Activated CD8-positive, alpha-beta memory T cell treated with anti-CD3 and anti-CD28 coated beads for 36 hours (primary cell): ENCODE measurements at regions not wholly inside any gene's neighbourhood (a gene's known extent, or its start where the extent isn't known, plus 50 kb on each side); places are given as distances from the start of the nearest gene placed in this dataset.
"Not testable (repeated sequence)": the region's sequence is repeated elsewhere in the genome, so short reads cannot be mapped to it uniquely, and the experiment has no call there.

Experiments
- CTCF ChIA-PET: fragments of 350-600 bp; sonication (Branson Sonifier 250); formaldehyde crosslinking; loops from one replicate; lab custom pipeline; 2021; ENCODE audit warnings: antibody characterized with exemption; lab: Charles Lee
- POLR2A ChIA-PET: fragments of 350-600 bp; sonication (Branson Sonifier 250); formaldehyde crosslinking; loops from one replicate; lab custom pipeline; 2021; ENCODE audit warnings: antibody characterized with exemption; lab: Charles Lee

- ChIA-PET POLR2A (no interaction called here), CTCF (no interaction called here)
Observed at GRCh38 chr12:46100551-46101484, 110.4 kb upstream of the SCAF11 start.

GRCh38 chr12:46089414-46090162 is 99.2 kb upstream of the SCAF11 start:
- ChIA-PET POLR2A (no interaction called here), CTCF (no interaction called here)

- ChIA-PET POLR2A (no interaction called here), CTCF (interaction anchor here (0.7 kb wide), 1 partner anchor 467 kb away, joined by 4 read pairs; no protein-coding TSS in a partner anchor)
Observed at GRCh38 chr12:46087916-46088439, 97.6 kb upstream of the SCAF11 start.

GRCh38 chr12:46084666-46085631 is 94.6 kb upstream of the SCAF11 start:
- ChIA-PET POLR2A (no interaction called here), CTCF (no interaction called here)

- ChIA-PET CTCF (interaction anchor here (1.2 kb wide), 1 partner anchor 12 kb away, joined by 3 read pairs; no protein-coding TSS in a partner anchor), POLR2A (no interaction called here)
Observed at GRCh38 chr12:46082490-46083200, 92.3 kb upstream of the SCAF11 start.

GRCh38 chr12:46073321-46073720 is 82.9 kb upstream of the SCAF11 start:
- ChIA-PET CTCF (no interaction called here), POLR2A (no interaction called here)

GRCh38 chr12:46071769-46072624 is 81.6 kb upstream of the SCAF11 start:
- POLR2A ChIA-PET: no interaction called here
- CTCF ChIA-PET: interaction anchor here (1.2 to 1.5 kb wide), 3 partner anchors 9 to 948 kb away, joined by 3 to 4 read pairs (median 3); partner anchors contain the start of gene SCAF11

GRCh38 chr12:46071335-46071734 is 81.0 kb upstream of the SCAF11 start:
- POLR2A ChIA-PET: no interaction called here
- CTCF ChIA-PET: interaction anchor here (1.2 to 1.8 kb wide), 4 partner anchors 8 to 949 kb away, joined by 3 to 4 read pairs (median 3); partner anchors contain the start of gene SCAF11

- ChIA-PET POLR2A (no interaction called here), CTCF (no interaction called here)
Observed at GRCh38 chr12:46067094-46067493, 76.7 kb upstream of the SCAF11 start.

- ChIA-PET CTCF (no interaction called here), POLR2A (no interaction called here)
Observed at GRCh38 chr12:46065412-46066166, 75.2 kb upstream of the SCAF11 start.

- CTCF ChIA-PET: no interaction called here
- POLR2A ChIA-PET: no interaction called here
Observed at GRCh38 chr12:46064548-46064947, 74.2 kb upstream of the SCAF11 start.

GRCh38 chr12:46058697-46059096 is 68.3 kb upstream of the SCAF11 start:
- POLR2A ChIA-PET: not testable (repeated sequence)

GRCh38 chr12:46050805-46051204 is 60.4 kb upstream of the SCAF11 start:
- ChIA-PET POLR2A (no interaction called here), CTCF (no interaction called here)

More at GRCh38 chr12:46058697-46059096, 68.3 kb upstream of the SCAF11 start:
- CTCF ChIA-PET: not testable (repeated sequence)

GRCh38 chr12:46049665-46050064 is 59.3 kb upstream of the SCAF11 start:
- ChIA-PET CTCF (no interaction called here), POLR2A (no interaction called here)

- CTCF ChIA-PET: no interaction called here
- POLR2A ChIA-PET: no interaction called here
Observed at GRCh38 chr12:46046436-46046835, 56.1 kb upstream of the SCAF11 start.

- CTCF ChIA-PET: no interaction called here
- POLR2A ChIA-PET: no interaction called here
Observed at GRCh38 chr12:46043972-46044520, 53.7 kb upstream of the SCAF11 start.
